Activated CD8-positive, alpha-beta memory T cell treated with anti-CD3 and anti-CD28 coated beads for 24 hours (primary cell): ENCODE measurements at regions not wholly inside any gene's neighbourhood (a gene's known extent, or its start where the extent isn't known, plus 50 kb on each side); places are given as distances from the start of the nearest gene placed in this dataset.

Experiments used
- DNase-seq: peaks from one replicate; pipeline ENCODE4 v3.0.0-alpha.2; 2020

- no peak for DNase-seq
These were observed 429.9 kb downstream of the NPHP4 start for GRCh38 chr1:5562331-5562730.

GRCh38 chr1:5559078-5559477 lies 433.1 kb downstream of the NPHP4 start:
- no peak for DNase-seq

- DNase-seq = no peak
These were observed 436.4 kb downstream of the NPHP4 start for GRCh38 chr1:5555853-5556252.

DNA sequence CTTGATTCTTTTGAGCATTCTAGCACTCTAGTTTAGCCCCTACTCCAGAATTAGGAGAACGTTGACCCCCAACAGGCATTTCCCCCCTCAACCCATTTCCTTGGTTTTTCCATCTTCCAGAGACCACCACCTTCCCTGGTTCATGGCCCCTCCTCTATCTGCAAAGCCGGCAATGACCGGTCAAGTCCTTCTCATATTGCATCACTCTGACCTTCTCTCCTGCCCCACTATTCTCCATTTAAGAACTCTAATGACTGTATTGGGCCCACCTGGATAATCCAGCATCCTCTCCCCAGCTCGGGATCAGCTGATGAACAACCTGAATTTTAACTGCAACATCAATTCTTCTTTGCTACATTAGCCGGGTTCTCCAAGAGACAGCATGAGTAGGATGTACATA lies 437.4 kb downstream of the NPHP4 start:
- no peak for DNase-seq

DNA sequence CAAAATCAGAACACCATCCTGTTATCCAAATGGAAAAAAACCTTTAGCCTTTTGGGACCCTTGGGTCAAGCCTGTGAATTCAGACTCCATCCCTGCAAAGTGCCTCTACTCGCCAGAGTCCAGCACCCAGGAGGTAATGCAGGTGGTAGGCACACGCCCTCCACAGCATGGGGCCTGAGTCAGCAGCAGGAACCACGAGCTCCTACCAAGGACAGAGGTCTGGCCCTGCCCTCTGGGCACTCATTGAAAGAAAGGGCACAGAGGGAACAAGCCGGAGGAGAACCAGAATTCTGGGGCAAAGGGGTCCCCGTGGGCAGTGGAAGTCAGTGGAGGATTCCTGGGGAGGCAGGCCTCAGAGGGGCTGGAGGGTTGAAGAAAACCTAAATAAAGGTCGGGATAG lies 438.1 kb downstream of the NPHP4 start:
- no peak for DNase-seq

GRCh38 chr1:5552787-5553484 lies 439.3 kb downstream of the NPHP4 start:
- no peak for DNase-seq

GRCh38 chr1:5551274-5551975 lies 440.8 kb downstream of the NPHP4 start:
- DNase-seq = no peak

DNA sequence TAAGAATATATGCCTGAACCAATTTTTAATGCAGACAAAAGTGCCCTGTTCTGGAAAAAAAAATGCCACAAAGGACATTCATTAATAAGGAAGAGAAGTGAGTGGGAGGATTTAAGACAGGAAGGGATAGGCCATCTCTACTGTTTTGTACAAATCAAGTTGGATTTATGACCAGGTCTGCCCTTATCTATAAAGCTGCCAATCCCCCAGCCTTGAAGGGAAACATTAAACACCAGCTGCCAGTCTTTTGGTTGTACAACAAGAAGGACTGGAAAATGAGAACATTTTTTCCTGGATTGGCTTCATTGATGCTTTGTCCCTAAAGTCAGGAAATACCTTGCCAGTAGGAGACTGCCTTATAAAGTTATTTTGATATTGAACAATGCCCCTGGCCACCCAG lies 444.0 kb downstream of the NPHP4 start:
- no peak for DNase-seq

- DNase-seq = no peak
These were observed 449.0 kb downstream of the NPHP4 start for GRCh38 chr1:5543235-5543634.

DNA sequence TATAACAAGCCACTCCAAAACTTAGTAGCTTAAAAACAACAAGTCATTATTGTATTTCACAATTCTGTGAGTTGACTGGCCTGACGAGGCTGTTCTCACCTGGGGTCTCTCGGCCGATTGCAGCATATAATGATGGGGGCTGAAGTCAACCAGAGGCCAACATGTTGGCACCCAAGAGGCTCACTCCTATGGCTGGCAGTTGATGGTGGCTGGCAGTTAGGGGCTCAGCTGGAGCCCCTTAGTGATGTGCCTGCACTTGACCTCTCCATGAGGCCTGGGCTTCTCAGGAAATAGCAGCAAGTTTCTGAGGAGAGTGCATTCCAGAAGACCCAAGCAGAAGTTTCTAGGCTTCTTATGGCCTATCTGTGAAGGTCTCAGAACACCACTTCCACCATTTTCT lies 459.4 kb downstream of the NPHP4 start:
- no peak for DNase-seq

DNA sequence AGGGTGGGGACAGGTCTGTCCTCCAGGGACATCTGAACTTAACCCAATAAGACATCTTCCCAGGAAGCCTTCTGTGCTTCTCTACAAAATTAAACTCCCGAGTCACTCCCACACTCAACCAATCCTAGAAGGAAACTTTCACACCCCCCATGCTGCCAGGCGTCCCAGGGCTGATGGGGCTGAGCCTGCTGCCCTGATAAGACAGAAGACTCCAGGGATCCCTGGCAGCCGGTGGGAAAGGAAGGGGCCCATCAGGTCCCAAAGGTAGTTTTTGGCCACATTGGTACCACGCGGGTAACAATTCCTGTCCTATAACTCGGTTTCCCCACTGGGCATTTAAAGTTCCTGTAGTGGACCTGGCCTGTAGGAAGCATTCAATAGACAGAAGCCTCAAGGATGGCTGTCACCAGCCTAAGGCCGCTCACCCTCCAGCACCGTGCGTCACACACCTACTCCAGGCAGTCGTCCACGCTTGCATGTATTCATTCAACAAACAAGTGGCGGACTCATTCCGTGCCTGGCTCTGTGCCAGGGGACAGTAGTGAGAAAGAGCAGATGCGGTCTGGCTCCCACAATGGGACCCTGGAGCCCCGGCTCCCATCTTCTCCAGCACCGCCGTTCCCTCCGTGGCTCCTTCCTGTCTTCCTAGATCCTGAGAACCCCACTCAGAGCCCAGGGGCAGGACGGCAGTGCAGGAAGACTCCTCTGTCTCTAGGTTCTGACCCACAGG lies 465.2 kb downstream of the NPHP4 start:
- no peak for DNase-seq

GRCh38 chr1:5526385-5526750 lies 465.9 kb downstream of the NPHP4 start:
- no peak for DNase-seq

GRCh38 chr1:5525597-5526384 lies 466.4 kb downstream of the NPHP4 start:
- peak; percentile 45 for DNase-seq

DNA sequence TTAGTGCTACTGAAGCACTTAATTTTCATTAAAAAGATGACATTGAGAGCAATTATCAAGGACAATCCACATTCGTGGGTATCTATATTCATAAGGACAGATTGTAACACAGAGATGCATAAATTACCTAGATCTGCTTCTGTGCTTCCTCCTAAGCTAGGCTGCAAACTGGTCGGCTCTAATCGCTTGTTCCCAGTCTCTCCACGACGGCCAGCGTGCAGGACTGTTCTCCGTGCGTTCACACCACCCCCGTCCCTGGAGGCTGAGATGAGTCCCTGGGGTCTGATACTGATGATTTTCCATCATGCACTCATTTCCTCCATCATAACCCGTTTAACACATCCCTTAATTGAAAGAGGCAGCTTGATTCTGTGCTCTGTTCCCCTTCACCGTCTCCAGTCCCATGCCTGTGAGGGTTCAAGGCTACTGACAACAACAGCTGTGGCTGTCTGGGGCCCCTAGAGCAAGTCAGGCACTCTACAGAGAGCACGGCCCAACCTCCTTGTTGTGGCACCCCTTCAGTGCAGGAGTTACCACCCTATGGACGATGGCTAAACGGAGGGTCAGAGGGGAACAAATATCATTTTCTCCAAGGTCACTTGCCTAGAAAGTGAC lies 469.6 kb downstream of the NPHP4 start:
- DNase-seq = peak; percentile 35

DNA sequence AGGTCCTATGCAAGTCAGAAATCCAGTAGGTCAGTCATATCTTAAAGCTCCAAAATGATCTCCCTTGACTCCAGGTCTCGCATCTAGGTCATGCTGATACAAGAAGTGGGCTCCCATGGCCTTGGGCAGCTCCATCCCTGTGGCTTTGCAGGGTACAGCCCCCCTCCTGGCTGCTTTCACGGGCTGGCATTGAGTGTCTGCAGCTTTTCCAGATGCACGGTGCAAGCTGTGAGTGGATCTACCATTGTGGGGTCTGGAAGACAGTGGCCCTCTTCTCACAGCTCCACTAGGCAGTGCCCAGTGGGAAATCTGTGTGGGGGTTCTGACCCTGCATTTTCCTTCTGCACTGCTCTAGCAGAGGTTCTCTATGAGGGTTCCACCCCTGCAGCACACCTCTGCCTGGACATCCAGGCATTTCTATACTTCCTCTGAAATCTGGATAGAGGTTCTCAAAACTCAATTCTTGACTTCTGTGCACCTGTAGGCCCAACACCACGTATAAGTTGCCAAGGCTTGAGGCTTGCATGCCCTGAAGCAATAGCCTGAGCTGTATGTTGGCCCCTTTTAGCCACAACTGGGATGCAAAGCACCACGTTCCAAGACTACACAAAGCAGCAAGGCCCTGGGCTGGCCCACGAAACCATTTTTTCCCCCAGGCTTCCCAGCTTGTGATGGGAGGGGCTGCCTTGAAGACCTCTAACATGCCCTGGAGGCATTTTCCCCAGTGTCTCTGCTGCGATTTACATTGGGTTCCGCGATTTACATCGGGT lies 472.7 kb downstream of the NPHP4 start:
- peak; percentile 24 for DNase-seq

DNA sequence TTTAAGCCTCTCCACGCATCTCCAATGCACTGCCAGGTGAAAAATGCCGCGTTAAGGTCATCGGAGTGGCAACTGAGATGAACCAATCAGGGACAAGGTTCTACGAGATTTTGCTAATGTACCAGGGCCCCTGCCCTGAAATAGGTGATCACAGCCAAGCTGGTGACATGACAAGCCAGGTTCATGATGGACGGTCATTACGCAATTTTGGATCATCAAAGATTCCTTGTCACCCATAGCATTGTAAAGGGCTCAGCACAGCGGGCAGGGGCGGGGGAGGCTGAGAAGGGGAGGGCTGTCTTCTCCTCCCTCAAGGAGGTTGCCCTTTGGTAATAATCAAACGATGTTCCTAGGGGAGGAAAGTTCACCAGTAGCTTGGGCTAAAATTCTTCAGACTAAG lies 475.5 kb downstream of the NPHP4 start:
- no peak for DNase-seq

DNA sequence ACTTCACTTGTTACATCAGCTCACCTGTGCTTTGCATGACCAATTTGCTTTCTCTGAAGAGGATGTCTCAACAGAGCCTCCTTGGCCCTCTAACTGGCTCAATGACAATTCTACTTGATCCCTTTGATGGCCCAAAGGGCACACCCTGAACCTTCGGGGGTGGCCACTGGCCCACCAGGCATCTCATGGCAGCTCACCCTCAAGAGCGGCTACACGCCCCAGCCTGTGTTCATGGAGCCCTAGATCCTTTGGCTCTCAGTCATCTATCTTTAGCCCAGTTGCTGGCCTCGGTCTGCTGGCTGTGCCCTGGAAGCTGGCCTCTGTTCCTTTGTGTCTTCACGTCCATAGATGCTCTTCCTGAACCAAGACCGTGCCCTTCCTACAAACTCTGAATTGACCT lies 476.7 kb downstream of the NPHP4 start:
- no peak for DNase-seq

- peak; percentile 89 for DNase-seq
These were observed 477.6 kb downstream of the NPHP4 start for GRCh38 chr1:5514527-5515183.

DNA sequence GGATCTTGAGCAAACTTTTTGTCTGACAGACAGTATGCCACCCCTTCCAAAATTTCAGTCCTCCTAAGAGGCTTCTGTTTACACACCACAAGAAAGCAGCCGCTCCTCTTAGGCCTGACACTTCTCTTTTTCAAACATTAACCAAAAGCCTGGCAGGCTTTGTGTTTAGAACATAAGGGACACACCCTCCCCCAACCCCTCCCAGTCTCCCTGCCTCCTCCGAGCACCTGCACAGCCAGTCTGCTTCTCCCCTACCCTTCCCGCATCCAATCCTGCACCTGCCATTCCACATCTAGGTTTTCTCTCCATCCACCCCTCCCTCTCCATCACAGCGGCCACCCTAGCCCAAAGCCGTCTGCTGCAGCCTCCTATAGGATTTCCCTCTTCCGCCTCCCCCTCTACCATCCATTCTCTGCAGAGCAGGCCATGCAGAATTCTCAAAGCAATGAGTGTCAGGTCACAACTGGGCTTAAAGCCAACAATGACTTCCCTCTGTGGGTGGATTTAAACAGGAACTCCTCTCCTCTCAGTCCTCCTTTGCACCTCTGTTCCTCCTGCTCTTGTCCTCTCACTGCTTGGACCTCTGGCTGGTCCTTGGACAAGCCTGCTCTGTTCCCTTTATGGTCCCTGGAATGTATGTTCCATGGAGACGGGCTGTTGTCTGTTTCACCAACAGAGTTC lies 478.2 kb downstream of the NPHP4 start:
- DNase-seq = no peak

- no peak for DNase-seq
These were observed 479.0 kb downstream of the NPHP4 start for GRCh38 chr1:5513179-5513578.
